ENCODE measurements at regions not wholly inside any gene's neighbourhood (a gene's known extent, or its start where the extent isn't known, plus 50 kb on each side); places are given as distances from the start of the nearest gene placed in this dataset.

- TF ChIP-seq, protein P1, sequence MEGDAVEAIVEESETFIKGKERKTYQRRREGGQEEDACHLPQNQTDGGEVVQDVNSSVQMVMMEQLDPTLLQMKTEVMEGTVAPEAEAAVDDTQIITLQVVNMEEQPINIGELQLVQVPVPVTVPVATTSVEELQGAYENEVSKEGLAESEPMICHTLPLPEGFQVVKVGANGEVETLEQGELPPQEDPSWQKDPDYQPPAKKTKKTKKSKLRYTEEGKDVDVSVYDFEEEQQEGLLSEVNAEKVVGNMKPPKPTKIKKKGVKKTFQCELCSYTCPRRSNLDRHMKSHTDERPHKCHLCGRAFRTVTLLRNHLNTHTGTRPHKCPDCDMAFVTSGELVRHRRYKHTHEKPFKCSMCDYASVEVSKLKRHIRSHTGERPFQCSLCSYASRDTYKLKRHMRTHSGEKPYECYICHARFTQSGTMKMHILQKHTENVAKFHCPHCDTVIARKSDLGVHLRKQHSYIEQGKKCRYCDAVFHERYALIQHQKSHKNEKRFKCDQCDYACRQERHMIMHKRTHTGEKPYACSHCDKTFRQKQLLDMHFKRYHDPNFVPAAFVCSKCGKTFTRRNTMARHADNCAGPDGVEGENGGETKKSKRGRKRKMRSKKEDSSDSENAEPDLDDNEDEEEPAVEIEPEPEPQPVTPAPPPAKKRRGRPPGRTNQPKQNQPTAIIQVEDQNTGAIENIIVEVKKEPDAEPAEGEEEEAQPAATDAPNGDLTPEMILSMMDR (IDR thresholded peaks at IDR 0.05 in 4 of 5, conservative IDR thresholded peaks at IDR 0.05 in 1 of 5) = no peak
- no peak for TF ChIP-seq POLR2A (IDR thresholded peaks at IDR 0.05)
Measured at GRCh38 chr6:117018771-117019170, 141.7 kb downstream of the RFX6 start.

All from gastrocnemius medialis (tissue), 4 donors.